ENCODE measurements at regions not wholly inside any gene's neighbourhood (a gene's known extent, or its start where the extent isn't known, plus 50 kb on each side); places are given as distances from the start of the nearest gene placed in this dataset.

- ATAC-seq = peak; percentile 71 to 84 (median 76)
These were observed 300.4 kb downstream of the MAN2A1 start for GRCh38 chr5:109989994-109990722.

GRCh38 chr5:109990723-109991359 is 301.1 kb downstream of the MAN2A1 start:
- TF ChIP-seq CTCF (IDR thresholded peaks at IDR 0.05) (no peak), POLR2A (IDR thresholded peaks at IDR 0.05) (no peak)
- intact Hi-C loops (cut with DNase I) = no loop called here
- Histone ChIP-seq H3K36me3 (no peaks in the 10 kb centered on the region), H3K4me1 (peaks cover 0 to 63% (median 21%) of the 10 kb centered on the region in 4 donors), H3K27me3 (no peaks in the 10 kb centered on the region), H3K27ac (peak overlapping the region; percentile 18 to 91 (median 76)), H3K4me3 (no peak overlapping the region), H3K9me3 (no peaks in the 10 kb centered on the region)
- WGBS (ENCODE audit: insufficient coverage, low coverage, low lambda C conversion rate, missing lambda C conversion rate) = 33% methylated on average over 2 of the region's 2 CpGs
- peak in 3 of 4 donors; percentile 4 to 21 (median 5) for ATAC-seq
- no peak for DNase-seq

More at GRCh38 chr5:109989994-109990722, 300.4 kb downstream of the MAN2A1 start:
- no peaks in the 10 kb centered on the region for H3K27me3 ChIP-seq
- H3K9me3 ChIP-seq = no peaks in the 10 kb centered on the region
- intact Hi-C loops (cut with DNase I) = no loop called here
- TF ChIP-seq POLR2A (IDR thresholded peaks at IDR 0.05) (no peak), CTCF (IDR thresholded peaks at IDR 0.05) (no peak)
- peak overlapping the region in 1 of 3 donors; percentile 11 for H3K4me3 ChIP-seq
- H3K27ac ChIP-seq = peak overlapping the region; percentile 26 to 91 (median 76)
- H3K36me3 ChIP-seq = no peaks in the 10 kb centered on the region
- DNase-seq = no peak
- peaks cover 0 to 63% (median 21%) of the 10 kb centered on the region in 4 donors for H3K4me1 ChIP-seq
- 44% methylated on average over 4 of the region's 4 CpGs for WGBS (ENCODE audit: insufficient coverage, low coverage, low lambda C conversion rate, missing lambda C conversion rate)

GRCh38 chr5:109992264-109992915 is 302.7 kb downstream of the MAN2A1 start:
- ATAC-seq = peak; percentile 16 to 41 (median 22)
- peak; percentile 26 to 73 (median 57) for DNase-seq
- 62% methylated on average over 9 of the region's 9 CpGs for WGBS (ENCODE audit: insufficient coverage, low coverage, low lambda C conversion rate, missing lambda C conversion rate)
- intact Hi-C loops (cut with DNase I) = no loop called here
- peaks cover 0 to 62% (median 21%) of the 10 kb centered on the region in 4 donors for H3K4me1 ChIP-seq
- no peaks in the 10 kb centered on the region for H3K9me3 ChIP-seq
- TF ChIP-seq CTCF (IDR thresholded peaks at IDR 0.05) (no peak), POLR2A (IDR thresholded peaks at IDR 0.05) (no peak)
- H3K27me3 ChIP-seq = no peaks in the 10 kb centered on the region
- peak overlapping the region; percentile 12 to 91 (median 76) for H3K27ac ChIP-seq
- H3K4me3 ChIP-seq = no peak overlapping the region
- no peaks in the 10 kb centered on the region for H3K36me3 ChIP-seq

- no peaks in the 10 kb centered on the region for H3K9me3 ChIP-seq
- ATAC-seq (peak in 2 of 4 donors; percentile 34 to 40), DNase-seq (no peak)
- peak overlapping the region in 1 of 3 donors; percentile 6 for H3K27ac ChIP-seq
- 27% methylated on average over 2 of the region's 2 CpGs for WGBS (ENCODE audit: insufficient coverage, low coverage, low lambda C conversion rate, missing lambda C conversion rate)
- no peak for TF ChIP-seq POLR2A (IDR thresholded peaks at IDR 0.05)
- no peak for TF ChIP-seq CTCF (IDR thresholded peaks at IDR 0.05)
- no peak overlapping the region for H3K4me3 ChIP-seq
- no peaks in the 10 kb centered on the region for H3K27me3 ChIP-seq
- no peaks in the 10 kb centered on the region for H3K36me3 ChIP-seq
- intact Hi-C loops (cut with DNase I) = no loop called here
- H3K4me1 ChIP-seq = peaks cover 0 to 48% (median 14%) of the 10 kb centered on the region in 4 donors
These were observed 304.4 kb downstream of the MAN2A1 start for GRCh38 chr5:109994135-109994534.
